Thyroid gland (tissue), 4 donors: ENCODE measurements at regions not wholly inside any gene's neighbourhood (a gene's known extent, or its start where the extent isn't known, plus 50 kb on each side); places are given as distances from the start of the nearest gene placed in this dataset.
"Not testable (repeated sequence)": the region's sequence is repeated elsewhere in the genome, so short reads cannot be mapped to it uniquely, and the experiment has no call there.

Experiments used
- DNase-seq, 2 donors: peaks; one replicate each; pipeline ENCODE4 v3.0.0-alpha.2; 2019
- H3K27ac ChIP-seq, 3 donors: fragments of 200-600 bp; sonication (generic); 1 replicate in 2 of 3; 2 replicates in 1 of 3; pipeline ENCODE4 v1.5.1; 2016 to 2019; ENCODE audit warnings: mild to moderate bottlenecking in 1 of 3, moderate library complexity in 1 of 3
- H3K27me3 ChIP-seq: fragments of 200-600 bp; sonication (generic); one replicate; pipeline ENCODE4 v1.5.1; 2019
- H3K36me3 ChIP-seq, 2 donors: fragments of 200-600 bp; sonication (generic); one replicate each; pipeline ENCODE4 v1.5.1; 2016 to 2019
- H3K4me1 ChIP-seq, 2 donors: fragments of 200-600 bp; sonication (generic); one replicate each; pipeline ENCODE4 v1.5.1; 2017 to 2019
- H3K4me3 ChIP-seq, 3 donors: fragments of 200-600 bp; sonication (generic); replicated peaks in 1 of 3; 1 replicate in 2 of 3; 2 replicates in 1 of 3; pipeline ENCODE4 v1.5.1; 2016; ENCODE audit warnings: mild to moderate bottlenecking in 1 of 3
- H3K9me3 ChIP-seq: fragments of 200-600 bp; sonication (generic); one replicate; pipeline ENCODE4 v1.5.1; 2017
- CTCF ChIP-seq, 6 experiments: fragments of 200-600 bp in 3 of 6; fragments of 450-650 bp in 3 of 6; sonication (generic) in 3 of 6; IDR thresholded peaks; one replicate each; pipeline ENCODE4 v1.5.1; 2016 to 2019; ENCODE audit warnings: antibody characterized with exemption in 6 of 6, mild to moderate bottlenecking in 2 of 6, inconsistent platforms in 1 of 6, moderate library complexity in 1 of 6
- POLR2A ChIP-seq, 2 donors: fragments of 450-650 bp; IDR thresholded peaks; one replicate each; pipeline ENCODE4 v1.6.1; 2017; ENCODE audit warnings: antibody characterized with exemption in 2 of 2, mild to moderate bottlenecking in 2 of 2, moderate library complexity in 1 of 2
- WGBS, 2 donors: methylation state at CpG; one replicate each; pipeline ENCODE4 v1.1.5; 2017; 5-methylcytosine and 5-hydroxymethylcytosine counted together
- intact Hi-C: fragments of 100-400 bp; cut with DNase I; formaldehyde crosslinking; loops from one replicate; pipeline ENCODE4 v1.15.1; 2023

DNA sequence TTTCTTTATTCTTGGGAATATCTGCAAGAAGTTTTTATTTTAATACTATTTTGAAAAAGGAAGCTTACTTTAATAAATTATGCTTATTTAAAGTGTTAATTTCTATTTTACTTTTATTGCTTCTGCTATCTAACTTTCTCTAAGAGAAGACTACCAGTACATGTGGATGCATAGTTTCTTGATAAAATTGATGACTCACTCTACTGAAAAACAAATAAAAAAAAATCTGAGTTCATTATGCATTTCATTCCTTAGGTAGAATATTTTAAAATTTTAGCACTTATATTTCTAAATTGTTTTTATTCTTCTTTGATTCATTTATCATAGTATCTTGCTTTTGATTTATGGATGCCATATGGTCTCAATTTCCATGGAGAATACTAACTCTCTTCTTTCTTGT is 217.9 kb downstream of the TAF11L14 start:
- H3K36me3 ChIP-seq: no peaks in the 10 kb centered on the region
- H3K4me1 ChIP-seq: no peaks in the 10 kb centered on the region
- intact Hi-C loops: no loop called here
- H3K27ac ChIP-seq: no peak overlapping the region
- no peaks in the 10 kb centered on the region for H3K9me3 ChIP-seq
- no peaks in the 10 kb centered on the region for H3K27me3 ChIP-seq
- no peak for DNase-seq
- no peak for TF ChIP-seq POLR2A (IDR thresholded peaks at IDR 0.05)
- no peak for TF ChIP-seq CTCF (IDR thresholded peaks at IDR 0.05)
- H3K4me3 ChIP-seq: no peak overlapping the region

- intact Hi-C loops: no loop called here
- WGBS, 2 donors: 65 to 67% methylated on average over 3 of the region's 3 CpGs
- Histone ChIP-seq H3K36me3 (no peaks in the 10 kb centered on the region), H3K4me1 (no peaks in the 10 kb centered on the region), H3K9me3 (no peaks in the 10 kb centered on the region), H3K27ac (no peak overlapping the region), H3K4me3 (no peak overlapping the region), H3K27me3 (no peaks in the 10 kb centered on the region)
- no peak for DNase-seq
- TF ChIP-seq POLR2A (IDR thresholded peaks at IDR 0.05) (no peak), CTCF (IDR thresholded peaks at IDR 0.05) (no peak)
These were observed 218.5 kb downstream of the TAF11L14 start for GRCh38 chr5:17852740-17853139.

GRCh38 chr5:17854901-17855300 is 220.6 kb downstream of the TAF11L14 start:
- intact Hi-C loops: no loop called here
- no peaks in the 10 kb centered on the region for H3K27me3 ChIP-seq
- DNase-seq: no peak
- H3K9me3 ChIP-seq: no peaks in the 10 kb centered on the region
- TF ChIP-seq POLR2A (IDR thresholded peaks at IDR 0.05) (no peak), CTCF (IDR thresholded peaks at IDR 0.05) (no peak)
- H3K4me3 ChIP-seq: no peak overlapping the region
- no peaks in the 10 kb centered on the region for H3K36me3 ChIP-seq
- H3K27ac ChIP-seq: no peak overlapping the region
- H3K4me1 ChIP-seq: no peaks in the 10 kb centered on the region

DNA sequence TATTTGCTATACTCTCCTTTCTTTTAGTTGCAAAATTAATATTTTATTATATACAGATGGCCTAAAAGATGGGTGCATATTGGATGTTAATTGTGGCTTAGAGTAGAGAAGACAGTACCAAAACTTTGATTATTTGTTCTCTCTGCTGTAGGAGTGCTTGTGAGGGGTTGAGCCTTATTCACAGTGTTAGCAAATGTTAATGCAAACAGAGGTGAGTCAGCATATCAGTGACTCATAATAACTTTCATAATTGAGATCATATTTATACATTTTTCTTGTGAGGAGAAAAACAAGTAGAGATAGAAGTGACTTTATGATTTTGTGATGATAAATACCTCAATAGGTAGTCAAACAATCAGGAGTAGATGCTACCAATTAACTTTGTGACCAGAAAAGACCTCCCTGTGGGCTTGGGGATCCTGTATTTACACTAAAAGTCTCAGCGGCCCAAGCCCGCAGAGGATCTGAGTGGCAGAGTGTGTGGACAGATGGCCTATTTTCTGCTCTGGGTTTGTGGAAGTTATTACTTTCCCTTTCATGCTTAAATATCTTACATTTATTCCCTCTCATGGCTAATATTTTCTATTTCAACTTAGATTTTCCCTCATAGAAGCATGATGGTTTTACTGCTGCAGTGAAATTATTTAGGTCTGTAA is 226.5 kb downstream of the TAF11L14 start:
- DNase-seq: no peak

GRCh38 chr5:17864903-17865302 is 230.6 kb downstream of the TAF11L14 start:
- 81 to 86% methylated on average over 2 of the region's 2 CpGs for WGBS, 2 donors
- intact Hi-C loops, H3K27me3 ChIP-seq, H3K27ac ChIP-seq, H3K9me3 ChIP-seq, H3K4me1 ChIP-seq, H3K4me3 ChIP-seq, H3K36me3 ChIP-seq, DNase-seq: not testable (repeated sequence)

More for the DNA sequence above, 226.5 kb downstream of the TAF11L14 start:
- WGBS, 2 donors: 98 to 100% methylated on average over 2 of the region's 2 CpGs
- Histone ChIP-seq H3K27ac (no peak overlapping the region), H3K4me3 (no peak overlapping the region), H3K9me3 (no peaks in the 10 kb centered on the region), H3K4me1 (no peaks in the 10 kb centered on the region), H3K27me3 (no peaks in the 10 kb centered on the region), H3K36me3 (no peaks in the 10 kb centered on the region)
- intact Hi-C loops: no loop called here
- TF ChIP-seq POLR2A (IDR thresholded peaks at IDR 0.05) (no peak), CTCF (IDR thresholded peaks at IDR 0.05) (no peak)

- not testable (repeated sequence) for DNase-seq
These were observed 231.7 kb downstream of the TAF11L14 start for GRCh38 chr5:17865966-17866365.

More at GRCh38 chr5:17865966-17866365, 231.7 kb downstream of the TAF11L14 start:
- H3K4me1 ChIP-seq, H3K27ac ChIP-seq, H3K9me3 ChIP-seq, intact Hi-C loops, H3K27me3 ChIP-seq, H3K36me3 ChIP-seq, H3K4me3 ChIP-seq: not testable (repeated sequence)
- WGBS, 2 donors: 67 to 76% methylated on average over 1 of the region's 1 CpG
